IPS-15b (cell line): ENCODE measurements at regions not wholly inside any gene's neighbourhood (a gene's known extent, or its start where the extent isn't known, plus 50 kb on each side); places are given as distances from the start of the nearest gene placed in this dataset.

ENCODE experiments used
- H3K27me3 ChIP-seq: one replicate; pipeline ENCODE4 v1.6.1; 2013; ENCODE audit warnings: low read length; ENCODE audit not compliant: control insufficient read depth, insufficient read depth
- H3K36me3 ChIP-seq: one replicate; pipeline ENCODE4 v1.6.1; 2013; ENCODE audit warnings: low read length; ENCODE audit not compliant: control insufficient read depth, insufficient read depth
- H3K4me1 ChIP-seq: one replicate; pipeline ENCODE4 v1.6.1; 2013; ENCODE audit warnings: mild to moderate bottlenecking, low read length; ENCODE audit not compliant: control insufficient read depth, insufficient read depth
- H3K4me3 ChIP-seq: one replicate; pipeline ENCODE4 v1.5.1; 2013; ENCODE audit warnings: low read depth, low read length
- H3K9ac ChIP-seq: one replicate; pipeline ENCODE4 v1.6.1; 2013; ENCODE audit warnings: low read depth, mild to moderate bottlenecking, low read length
- H3K9me3 ChIP-seq: one replicate; pipeline ENCODE4 v1.6.1; 2013; ENCODE audit warnings: mild to moderate bottlenecking, low read length; ENCODE audit not compliant: control insufficient read depth, insufficient read depth

DNA sequence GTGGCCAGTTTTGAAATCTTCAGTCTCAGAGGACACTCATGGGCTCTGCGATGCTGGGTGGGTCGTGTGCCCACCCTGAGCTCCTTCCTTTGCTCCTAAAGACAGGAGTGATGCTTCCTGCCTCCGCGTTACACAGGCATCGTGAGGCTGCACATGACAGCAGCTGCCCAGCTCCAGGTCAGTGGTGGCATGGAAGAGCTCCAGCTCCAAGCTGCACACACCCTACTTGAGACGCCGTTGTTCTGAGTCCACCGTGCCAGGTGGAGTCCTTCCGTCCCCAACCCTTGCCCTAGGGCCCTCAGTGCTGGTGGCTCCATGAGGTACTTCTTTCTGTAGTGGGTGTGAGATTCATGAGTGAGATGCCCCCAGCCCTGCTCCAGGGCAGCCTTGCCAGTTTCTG lies 794.1 kb downstream of the BRD1 start:
- Histone ChIP-seq H3K27me3 (no peaks in the 10 kb centered on the region), H3K4me1 (no peaks in the 10 kb centered on the region), H3K4me3 (no peak overlapping the region), H3K36me3 (no peaks in the 10 kb centered on the region), H3K9me3 (no peaks in the 10 kb centered on the region), H3K9ac (no peak overlapping the region)

DNA sequence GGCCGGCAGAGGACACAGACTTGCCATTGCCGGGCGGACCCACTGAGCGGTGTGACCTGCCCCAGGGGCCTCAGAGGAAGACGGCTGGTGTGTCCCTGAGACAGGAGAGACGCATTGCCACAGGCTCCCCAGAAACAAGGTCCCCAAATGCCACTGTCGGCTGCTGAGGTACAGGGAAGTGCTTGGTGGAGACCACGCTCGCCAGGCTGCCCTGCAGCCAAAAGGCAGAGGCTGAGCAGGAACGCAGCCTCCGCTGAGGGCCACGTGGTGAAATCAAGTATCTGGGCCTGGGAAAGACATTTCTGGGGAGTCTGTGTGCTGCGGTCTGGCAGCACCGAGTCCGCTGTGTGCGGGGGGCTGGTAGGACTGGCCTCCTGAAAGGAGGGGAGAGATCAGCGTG lies 794.9 kb downstream of the BRD1 start:
- Histone ChIP-seq H3K36me3 (no peaks in the 10 kb centered on the region), H3K9me3 (no peaks in the 10 kb centered on the region), H3K4me1 (no peaks in the 10 kb centered on the region), H3K27me3 (no peaks in the 10 kb centered on the region), H3K9ac (no peak overlapping the region), H3K4me3 (no peak overlapping the region)

DNA sequence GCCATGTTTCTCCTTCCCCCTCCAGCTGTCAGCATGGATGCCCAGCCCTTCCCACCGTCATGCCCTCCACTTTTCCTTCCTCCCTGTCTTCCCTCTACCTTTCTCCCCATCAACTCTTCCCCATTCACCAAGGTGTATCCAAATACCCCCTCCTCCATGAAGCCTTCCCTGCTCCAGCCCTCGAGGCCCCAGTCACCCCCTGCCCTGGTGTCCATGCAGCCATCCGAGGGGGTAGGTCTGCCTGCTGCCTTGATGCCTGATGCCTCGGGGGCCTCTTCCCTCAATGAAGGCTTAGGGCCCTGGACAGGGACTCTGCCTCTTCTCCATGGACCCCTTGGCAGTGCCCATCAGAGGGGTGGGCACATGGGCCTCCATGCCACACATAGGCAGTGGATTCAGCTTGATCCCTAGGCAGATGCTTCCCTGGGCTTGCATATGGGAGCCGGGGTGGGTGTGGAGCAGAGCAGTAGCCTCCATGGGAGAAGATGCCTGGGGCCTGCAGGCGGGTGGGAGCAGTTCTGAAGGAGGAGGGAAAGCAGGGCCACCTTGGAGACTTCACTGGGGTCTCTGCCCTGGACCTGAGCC lies 795.8 kb downstream of the BRD1 start:
- Histone ChIP-seq H3K27me3 (no peaks in the 10 kb centered on the region), H3K9ac (no peak overlapping the region), H3K9me3 (no peaks in the 10 kb centered on the region), H3K4me3 (no peak overlapping the region), H3K4me1 (no peaks in the 10 kb centered on the region), H3K36me3 (no peaks in the 10 kb centered on the region)

DNA sequence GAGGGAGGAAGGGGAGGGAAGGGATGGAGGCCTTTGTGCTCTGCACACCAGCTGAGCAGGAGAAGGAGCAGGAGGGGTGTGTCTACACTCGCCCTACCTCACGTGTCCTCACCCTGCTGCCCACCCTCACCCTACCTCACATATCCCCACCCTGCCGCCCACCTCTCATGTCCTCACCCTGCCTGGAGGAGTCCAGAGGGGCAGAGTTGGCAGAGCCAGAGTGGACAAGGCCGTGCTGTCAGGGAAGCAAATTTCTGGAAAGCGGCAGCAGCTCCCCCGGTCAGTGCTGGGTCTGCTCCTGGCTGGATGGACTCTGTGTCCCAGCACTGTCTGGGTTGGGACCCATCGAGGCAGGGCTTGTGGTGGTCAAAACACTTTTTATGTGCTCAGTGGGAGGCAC lies 799.6 kb downstream of the BRD1 start:
- Histone ChIP-seq H3K9me3 (no peaks in the 10 kb centered on the region), H3K9ac (no peak overlapping the region), H3K4me1 (no peaks in the 10 kb centered on the region), H3K4me3 (no peak overlapping the region), H3K36me3 (no peaks in the 10 kb centered on the region), H3K27me3 (no peaks in the 10 kb centered on the region)

DNA sequence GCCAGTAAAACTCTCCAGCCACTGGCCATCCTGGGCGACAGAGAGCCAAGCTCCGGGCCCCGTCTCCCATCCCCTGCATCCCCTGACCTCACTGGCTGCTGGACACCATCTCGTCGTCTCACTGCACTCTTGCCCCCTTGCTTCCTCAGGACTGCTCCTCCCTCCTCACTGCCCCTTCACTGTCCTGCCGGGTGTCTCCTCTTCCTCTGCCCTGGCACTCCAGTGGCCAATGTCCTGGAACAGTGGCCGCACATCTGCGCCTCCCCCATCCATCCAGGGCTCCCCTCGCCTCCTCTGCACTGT lies 800.4 kb downstream of the BRD1 start:
- no peak overlapping the region for H3K9ac ChIP-seq

DNA sequence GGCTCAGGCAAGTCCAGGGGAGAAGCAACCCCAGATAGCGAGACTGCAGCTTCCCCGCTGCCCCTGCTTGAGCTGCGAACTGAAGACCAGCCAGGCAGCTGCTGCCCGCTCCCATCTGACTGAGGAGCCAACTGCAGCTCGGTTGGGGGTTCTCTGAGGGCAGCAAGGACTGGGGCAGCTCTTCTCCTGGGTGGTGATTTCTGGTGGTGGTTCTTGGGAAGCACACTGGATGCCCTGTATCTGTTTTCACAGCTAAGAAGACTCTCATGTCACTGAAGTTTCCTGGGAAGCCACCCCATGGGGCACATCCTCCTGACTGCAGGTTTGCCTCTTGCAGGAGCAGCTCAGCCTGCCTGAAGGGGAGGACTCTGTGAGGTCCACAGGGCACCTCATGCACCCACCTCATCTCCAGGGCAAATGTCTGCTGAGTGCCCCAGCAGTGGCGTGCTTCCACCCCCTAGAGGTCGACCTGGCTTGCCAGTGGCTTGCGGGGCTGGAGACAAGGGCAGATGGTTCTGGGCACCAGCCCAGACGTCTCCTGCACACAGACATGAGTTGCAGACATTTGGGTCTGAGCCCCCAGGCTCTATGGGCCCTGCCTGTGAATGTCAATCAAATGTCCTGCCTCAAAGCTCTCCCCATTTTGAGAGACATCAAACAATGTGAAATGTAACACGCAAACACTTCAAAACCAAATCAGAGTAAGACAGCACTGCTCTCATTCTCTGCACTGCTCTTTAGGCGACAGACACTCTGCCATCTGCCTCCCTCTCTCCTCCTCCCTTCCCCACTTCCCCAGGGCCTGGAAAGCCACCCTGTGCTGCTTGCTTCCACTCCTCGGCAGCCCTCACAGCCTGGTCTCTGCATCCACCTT lies 800.9 kb downstream of the BRD1 start:
- no peak overlapping the region for H3K4me3 ChIP-seq
- H3K27me3 ChIP-seq: no peaks in the 10 kb centered on the region
- H3K9me3 ChIP-seq: no peaks in the 10 kb centered on the region
- no peaks in the 10 kb centered on the region for H3K4me1 ChIP-seq
- H3K9ac ChIP-seq: no peak overlapping the region
- H3K36me3 ChIP-seq: no peaks in the 10 kb centered on the region

More for the DNA sequence above, 800.4 kb downstream of the BRD1 start:
- H3K9me3 ChIP-seq: no peaks in the 10 kb centered on the region
- no peak overlapping the region for H3K4me3 ChIP-seq
- H3K4me1 ChIP-seq: no peaks in the 10 kb centered on the region
- H3K36me3 ChIP-seq: no peaks in the 10 kb centered on the region
- H3K27me3 ChIP-seq: no peaks in the 10 kb centered on the region

DNA sequence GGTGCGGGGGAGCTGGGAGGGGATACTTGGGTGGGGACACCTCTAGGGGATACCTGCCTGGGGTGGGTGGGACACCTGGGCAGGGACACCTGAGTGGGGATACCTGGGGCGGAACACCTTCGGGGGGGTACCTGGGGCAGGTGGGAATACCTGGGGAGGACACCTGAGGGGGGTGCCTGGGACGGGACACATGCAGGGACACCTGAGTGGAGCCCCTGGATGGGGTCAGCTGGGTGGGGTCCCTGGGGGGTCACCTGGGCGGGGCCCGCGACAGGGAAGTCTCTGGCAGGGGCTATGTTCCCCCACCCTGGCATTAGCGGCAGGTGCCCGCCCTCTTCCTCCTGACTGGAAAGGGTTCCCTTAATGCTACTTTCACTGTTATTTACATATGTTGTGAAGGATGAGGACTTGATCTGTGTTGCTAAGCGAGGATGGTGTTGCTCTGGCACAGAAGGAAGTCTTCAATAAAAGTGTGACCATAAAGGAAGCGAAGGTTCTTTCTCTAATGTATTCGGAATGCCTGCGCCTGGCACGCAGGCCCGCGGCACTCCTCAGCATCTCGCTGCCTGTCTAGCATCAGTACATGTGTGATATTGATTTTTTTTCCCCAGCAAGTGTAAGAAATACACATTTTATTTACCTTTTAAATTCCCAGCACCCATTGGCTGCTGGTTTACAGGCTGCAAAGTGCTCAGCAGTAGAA lies 801.7 kb downstream of the BRD1 start:
- no peak overlapping the region for H3K4me3 ChIP-seq
- H3K27me3 ChIP-seq: no peaks in the 10 kb centered on the region
- H3K9ac ChIP-seq: no peak overlapping the region
- no peaks in the 10 kb centered on the region for H3K9me3 ChIP-seq
- H3K36me3 ChIP-seq: no peaks in the 10 kb centered on the region
- H3K4me1 ChIP-seq: no peaks in the 10 kb centered on the region

DNA sequence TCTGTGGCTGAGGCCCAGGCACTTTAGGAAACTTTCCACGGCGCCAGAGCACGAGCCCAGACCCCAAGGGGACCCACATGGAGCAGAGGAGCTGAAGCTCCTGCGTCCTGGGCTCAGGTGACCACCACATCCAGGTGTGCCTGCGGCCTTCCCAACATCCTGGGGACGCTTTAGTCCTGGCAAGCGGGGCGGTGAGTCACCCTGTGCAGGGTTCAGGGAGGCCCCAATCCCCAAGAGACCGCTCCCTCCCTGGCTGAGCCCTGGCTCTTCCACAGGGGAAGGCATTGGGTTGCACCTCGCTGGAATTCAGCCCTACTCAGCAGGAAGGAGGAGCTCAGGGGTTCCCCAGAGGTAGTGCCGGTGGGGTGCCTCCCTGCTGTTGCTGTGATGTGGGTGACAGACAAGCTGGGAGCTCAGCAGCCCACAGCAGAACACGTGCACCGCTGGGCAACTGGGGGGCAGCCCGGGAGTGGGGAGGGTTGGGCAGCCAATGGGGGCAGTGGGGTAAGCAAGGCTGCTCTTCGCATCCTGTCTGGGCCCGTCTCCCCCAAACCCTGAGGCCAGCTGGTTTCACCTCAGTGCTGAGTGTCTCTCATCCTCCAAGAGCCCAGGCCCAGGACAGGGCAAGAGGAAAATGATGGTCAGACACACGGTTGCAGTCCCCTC lies 802.8 kb downstream of the BRD1 start:
- Histone ChIP-seq H3K9me3 (no peaks in the 10 kb centered on the region), H3K9ac (no peak overlapping the region), H3K27me3 (no peaks in the 10 kb centered on the region), H3K36me3 (no peaks in the 10 kb centered on the region), H3K4me3 (no peak overlapping the region), H3K4me1 (no peaks in the 10 kb centered on the region)

DNA sequence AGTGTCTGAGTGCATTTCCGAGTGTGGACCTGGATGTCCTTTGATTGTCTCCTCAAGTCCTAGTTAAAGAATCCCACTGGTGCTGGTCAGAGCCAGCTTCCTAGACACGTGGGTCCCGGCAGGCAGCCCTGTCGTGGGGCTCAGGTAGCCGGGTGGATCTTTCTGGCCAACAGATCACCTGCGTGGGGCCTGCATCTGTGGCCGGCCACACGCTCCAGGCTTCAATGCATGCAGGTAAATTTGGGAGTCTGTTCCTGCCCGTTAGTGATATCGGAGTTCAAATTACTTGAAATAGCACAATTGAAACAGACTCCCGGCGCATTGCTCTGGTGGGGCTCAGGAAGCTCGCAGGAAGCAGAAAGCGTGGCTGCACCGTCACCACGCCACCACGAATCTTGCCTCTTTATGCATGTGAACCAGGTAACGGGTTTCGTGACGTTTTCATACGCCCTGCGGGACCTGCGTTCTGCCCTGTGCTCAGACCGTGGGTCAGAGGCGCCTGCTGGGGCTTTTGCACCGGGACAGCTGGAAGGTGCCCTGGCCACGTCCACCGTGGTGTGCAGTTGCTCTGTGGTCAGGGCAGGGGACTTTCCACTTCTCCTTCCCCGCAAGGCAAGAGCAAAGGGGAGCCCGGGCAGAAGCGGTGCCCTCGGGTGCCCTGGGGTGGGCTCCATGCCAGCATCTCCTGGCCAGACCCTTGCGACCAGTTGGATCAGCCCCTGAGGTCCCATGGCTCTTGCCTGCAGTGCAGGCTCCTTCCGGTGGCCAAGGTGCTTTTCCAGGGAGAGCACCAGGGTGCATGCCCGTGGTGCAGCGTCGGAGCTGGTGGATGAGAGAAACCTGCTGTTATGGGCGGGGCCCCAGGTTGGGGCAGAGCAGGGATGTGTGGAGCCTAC lies 803.5 kb downstream of the BRD1 start:
- H3K4me1 ChIP-seq: no peaks in the 10 kb centered on the region
- H3K4me3 ChIP-seq: no peak overlapping the region
- no peaks in the 10 kb centered on the region for H3K36me3 ChIP-seq
- H3K9me3 ChIP-seq: no peaks in the 10 kb centered on the region
- H3K27me3 ChIP-seq: no peaks in the 10 kb centered on the region
- no peak overlapping the region for H3K9ac ChIP-seq

DNA sequence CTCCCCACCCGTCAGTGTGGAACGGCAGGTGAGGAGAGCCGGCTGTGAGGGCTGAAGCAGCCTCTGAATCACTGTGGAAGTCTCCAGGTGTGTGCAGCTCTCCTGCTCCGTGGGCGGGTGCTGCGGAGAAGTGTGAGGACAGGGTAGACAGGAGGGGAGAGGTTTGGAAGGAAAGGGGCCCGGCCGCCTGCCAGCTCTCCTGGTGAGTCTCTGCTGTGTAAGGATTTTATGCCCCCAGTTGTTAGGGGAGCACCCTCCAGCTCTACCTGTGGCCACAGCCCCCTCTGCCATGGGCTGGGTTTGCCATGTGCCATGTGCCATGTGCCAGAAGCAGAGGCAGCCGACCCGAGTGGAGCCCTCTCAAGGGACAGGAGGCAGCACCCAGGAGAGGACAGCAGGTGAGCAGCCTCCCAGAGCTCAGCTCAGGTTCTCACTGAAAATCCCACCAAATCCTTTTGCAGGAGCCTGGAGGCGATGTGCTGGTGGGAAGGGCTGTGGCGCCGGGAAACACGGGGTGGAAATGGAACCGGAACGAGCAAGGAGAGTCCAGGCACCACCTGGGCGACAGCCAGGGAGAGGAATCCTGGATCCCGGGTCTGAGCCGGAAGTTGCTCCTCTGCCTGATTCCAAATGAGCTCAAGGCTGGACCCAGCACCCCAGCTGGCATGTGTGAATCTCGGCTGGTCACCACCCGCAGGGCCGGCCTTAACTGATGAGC lies 804.4 kb downstream of the BRD1 start:
- Histone ChIP-seq H3K27me3 (no peaks in the 10 kb centered on the region), H3K9ac (no peak overlapping the region), H3K9me3 (no peaks in the 10 kb centered on the region), H3K36me3 (no peaks in the 10 kb centered on the region), H3K4me1 (no peaks in the 10 kb centered on the region), H3K4me3 (no peak overlapping the region)

DNA sequence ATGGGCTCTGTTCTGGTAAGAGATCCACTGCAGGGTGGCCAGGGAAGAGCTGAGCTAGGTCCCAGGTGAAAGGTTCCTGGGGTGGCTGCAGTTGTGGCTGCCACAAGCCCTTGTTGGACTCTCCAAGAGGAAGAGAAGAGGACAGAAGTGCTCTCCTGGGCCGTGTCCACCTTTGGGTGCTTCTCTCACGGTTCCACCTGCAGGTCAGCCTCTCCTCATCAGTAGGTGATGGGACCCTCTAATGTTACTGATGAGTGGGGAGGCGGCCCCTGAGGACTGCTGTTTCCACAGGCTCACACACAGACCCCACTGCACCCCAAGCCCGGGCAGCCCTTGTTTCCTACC lies 804.9 kb downstream of the BRD1 start:
- no peaks in the 10 kb centered on the region for H3K4me1 ChIP-seq
- no peaks in the 10 kb centered on the region for H3K27me3 ChIP-seq
- H3K4me3 ChIP-seq: no peak overlapping the region
- no peaks in the 10 kb centered on the region for H3K36me3 ChIP-seq
- no peak overlapping the region for H3K9ac ChIP-seq
- H3K9me3 ChIP-seq: no peaks in the 10 kb centered on the region
